Suprapubic skin (tissue), 4 donors: ENCODE measurements at regions not wholly inside any gene's neighbourhood (a gene's known extent, or its start where the extent isn't known, plus 50 kb on each side); places are given as distances from the start of the nearest gene placed in this dataset.

Source experiments
- CTCF ChIP-seq, 2 donors: fragments of 200-600 bp in 1 of 2; fragments of 450-650 bp in 1 of 2; sonication (generic) in 1 of 2; IDR thresholded peaks; one replicate each; pipeline ENCODE4 v1.5.1; 2016 to 2019; ENCODE audit warnings: antibody characterized with exemption in 2 of 2, mild to moderate bottlenecking in 1 of 2, moderate library complexity in 1 of 2
- EP300 ChIP-seq: sonication (generic); formaldehyde crosslinking; IDR thresholded peaks from one replicate; pipeline ENCODE4 v1.6.1; 2017; ENCODE audit warnings: antibody characterized with exemption
- POLR2A ChIP-seq, 2 donors: fragments of 450-650 bp; IDR thresholded peaks; one replicate each; pipeline ENCODE4 v1.6.1; 2017; ENCODE audit warnings: antibody characterized with exemption in 2 of 2, mild to moderate bottlenecking in 2 of 2, moderate library complexity in 2 of 2
- POLR2AphosphoS5 ChIP-seq, 3 donors: sonication (generic); formaldehyde crosslinking; IDR thresholded peaks; one replicate each; pipeline ENCODE4 v1.6.1; 2017; ENCODE audit warnings: antibody characterized with exemption in 3 of 3

- TF ChIP-seq CTCF (IDR thresholded peaks at IDR 0.05) = no peak
- no peak for TF ChIP-seq POLR2A (IDR thresholded peaks at IDR 0.05)
- no peak for TF ChIP-seq POLR2AphosphoS5 (IDR thresholded peaks at IDR 0.05)
- no peak for TF ChIP-seq EP300
Observed at GRCh38 chr17:79263191-79263590, 188.6 kb downstream of the ENGASE start.
